GM21576 (cell line): ENCODE measurements at regions not wholly inside any gene's neighbourhood (a gene's known extent, or its start where the extent isn't known, plus 50 kb on each side); places are given as distances from the start of the nearest gene placed in this dataset.

ENCODE experiments used
- ATAC-seq: cut with Tn5 transposase; IDR thresholded peaks from one replicate; pipeline ENCODE4 v1.9.1; 2021; ENCODE audit warnings: mild to moderate bottlenecking, moderate library complexity; ENCODE audit not compliant: unreplicated experiment

DNA sequence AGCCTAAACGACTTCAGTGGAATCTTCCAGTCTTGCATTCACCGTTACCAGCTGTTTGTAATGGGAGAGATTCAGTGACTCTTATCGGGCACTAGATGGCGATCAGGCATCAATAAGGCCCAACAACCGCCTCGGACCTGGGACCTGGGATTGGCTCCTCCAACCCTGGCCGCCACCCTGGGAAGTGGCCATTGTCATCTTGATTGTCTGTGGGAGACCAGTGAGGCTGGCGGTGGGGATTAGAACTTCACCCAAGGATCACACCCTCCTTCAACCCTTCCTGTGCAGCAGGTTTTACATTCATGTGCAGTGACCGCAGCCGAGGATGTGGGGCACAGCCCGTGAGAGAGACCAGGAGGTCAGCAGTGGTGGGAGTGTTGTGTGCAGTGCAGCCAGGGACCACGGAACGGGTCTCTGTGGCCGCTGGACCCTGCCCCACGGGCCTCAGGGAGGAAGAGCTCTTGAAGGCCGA, 85.3 kb downstream of the SPP2 start:
- peak; percentile 56 for ATAC-seq

DNA sequence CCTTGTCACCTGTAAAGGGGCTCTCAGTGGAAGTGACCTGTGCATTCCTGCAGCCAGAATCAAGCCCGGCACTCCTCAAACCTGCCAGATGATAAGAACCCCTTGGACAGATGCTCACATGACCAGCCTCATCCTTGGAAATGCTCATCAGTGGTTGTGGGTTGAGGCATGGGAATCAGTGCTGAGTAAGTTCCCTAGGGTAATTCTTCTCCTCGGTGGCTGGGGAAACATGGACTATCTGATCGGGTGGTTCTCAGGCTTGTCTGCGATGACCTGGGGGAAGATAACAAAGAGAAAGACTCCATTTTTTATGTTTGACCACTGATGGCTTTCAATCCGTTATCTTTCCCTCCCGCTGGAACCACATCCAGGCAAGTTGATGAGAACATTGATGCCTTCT, 84.0 kb downstream of the SPP2 start:
- ATAC-seq, result no peak

DNA sequence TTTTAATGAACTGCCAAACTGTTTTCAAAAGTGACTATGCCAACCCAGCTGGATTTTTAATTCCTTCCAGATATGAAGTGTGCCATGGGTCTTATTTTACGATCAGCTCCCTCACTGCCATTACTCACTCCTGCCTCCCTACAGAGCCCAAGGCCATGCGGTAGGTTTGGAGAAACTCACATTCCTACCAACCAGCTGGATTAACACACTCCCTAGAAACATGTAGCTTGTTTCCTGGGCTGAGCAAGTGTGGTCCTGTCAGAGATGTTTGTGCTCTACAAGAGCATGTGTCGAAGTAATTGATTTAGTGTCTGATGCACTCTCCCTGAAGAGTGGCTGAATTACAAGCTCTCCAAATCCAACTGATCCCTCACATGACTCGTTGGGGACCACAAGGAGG, 82.5 kb downstream of the SPP2 start:
- no peak for ATAC-seq

- no peak for ATAC-seq
Measured at GRCh38 chr2:234130777-234131181, 80.3 kb downstream of the SPP2 start.

DNA sequence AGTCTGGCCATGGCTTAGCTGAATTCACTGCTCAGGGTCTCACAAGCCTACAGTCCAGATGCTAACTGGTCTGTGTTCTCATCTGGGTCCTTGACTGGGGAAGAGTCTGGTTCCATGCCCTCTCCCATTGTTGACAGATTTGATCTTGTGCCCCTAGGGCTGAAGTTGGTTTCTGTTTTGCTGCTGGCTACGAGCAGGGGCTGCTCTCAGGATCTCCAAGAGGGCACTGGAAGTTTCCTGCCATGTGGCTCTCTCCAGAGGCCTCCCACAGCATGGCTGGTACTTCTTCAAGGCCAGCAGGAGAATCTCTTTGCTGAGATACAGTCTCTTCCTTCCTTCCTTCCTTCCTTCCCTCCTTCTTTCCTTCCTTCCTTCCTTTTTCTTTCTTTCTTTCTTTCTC, 78.1 kb downstream of the SPP2 start:
- ATAC-seq, result no peak
